PC-9 (cell line): ENCODE measurements at regions not wholly inside any gene's neighbourhood (a gene's known extent, or its start where the extent isn't known, plus 50 kb on each side); places are given as distances from the start of the nearest gene placed in this dataset.

Experiments
- BruUV-seq: library from RNA; stranded (reverse); fragments of 400-500 nt; replicated peaks from 2 replicates; lab custom pipeline; 2021; lab: Mats Ljungman, UMichigan
- CTCF ChIA-PET: fragments of 300-600 bp; sonication (Branson Sonifier 250); formaldehyde crosslinking; loops from one replicate; lab custom pipeline; 2022; ENCODE audit warnings: antibody characterized with exemption; lab: Charles Lee
- POLR2A ChIA-PET: fragments of 300-600 bp; sonication (Branson Sonifier 250); formaldehyde crosslinking; loops from one replicate; lab custom pipeline; 2022; ENCODE audit warnings: antibody characterized with exemption; ENCODE audit not compliant: unreplicated experiment; lab: Charles Lee
- DNase-seq, 2 experiments: peaks; one replicate each; pipeline versions ENCODE4 v3.0.0 to v3.0.0-alpha.2; 2015 to 2022; ENCODE audit warnings: mixed read lengths in 1 of 2
- H2AFZ ChIP-seq: fragments of 200-600 bp; sonication (generic); 2 replicates; pipeline ENCODE4 v1.8.1; 2017; ENCODE audit warnings: antibody characterized with exemption
- H3F3A ChIP-seq: fragments of 200-600 bp; sonication (generic); 2 replicates; pipeline ENCODE4 v1.8.1; 2017; ENCODE audit warnings: antibody characterized with exemption, mild to moderate bottlenecking, low read depth; ENCODE audit not compliant: insufficient read depth
- H3K27ac ChIP-seq: fragments of 200-600 bp; sonication (generic); 2 replicates; pipeline ENCODE4 v1.6.1; 2016; ENCODE audit warnings: mixed run types
- H3K27me3 ChIP-seq: fragments of 200-600 bp; sonication (generic); 2 replicates; pipeline ENCODE4 v1.6.1; 2016; ENCODE audit warnings: low read depth, mixed run types; ENCODE audit not compliant: insufficient read depth
- H3K36me3 ChIP-seq: fragments of 200-600 bp; sonication (generic); 2 replicates; pipeline ENCODE4 v1.6.1; 2016; ENCODE audit warnings: low read depth, mixed run types
- H3K4me1 ChIP-seq: fragments of 200-600 bp; sonication (generic); replicated peaks from 2 replicates; pipeline ENCODE4 v1.6.1; 2016; ENCODE audit warnings: mixed run types; ENCODE audit not compliant: insufficient read depth
- H3K4me2 ChIP-seq: fragments of 200-600 bp; sonication (generic); 2 replicates; pipeline ENCODE4 v1.6.1; 2017; ENCODE audit warnings: mixed run types
- H3K4me3 ChIP-seq: fragments of 200-600 bp; sonication (generic); 2 replicates; pipeline ENCODE4 v1.6.1; 2016; ENCODE audit warnings: mixed run types
- H3K79me2 ChIP-seq: fragments of 200-600 bp; sonication (generic); 2 replicates; pipeline ENCODE4 v1.6.1; 2017; ENCODE audit warnings: low read depth, mixed run types
- H3K9me2 ChIP-seq: fragments of 200-600 bp; sonication (generic); 2 replicates; pipeline ENCODE4 v1.8.1; 2017; ENCODE audit warnings: mild to moderate bottlenecking; ENCODE audit not compliant: insufficient read depth
- H3K9me3 ChIP-seq: fragments of 200-600 bp; sonication (generic); 2 replicates; pipeline ENCODE4 v1.8.1; 2016; ENCODE audit warnings: low read depth; ENCODE audit not compliant: insufficient read depth
- H4K20me1 ChIP-seq: fragments of 200-600 bp; sonication (generic); 2 replicates; pipeline ENCODE4 v1.8.1; 2017; ENCODE audit not compliant: insufficient read depth
- EZH2 ChIP-seq: fragments of 200-600 bp; sonication (generic); IDR thresholded peaks from 2 replicates; pipeline ENCODE4 v1.8.0; 2017; ENCODE audit warnings: antibody characterized with exemption, low read depth
- intact Hi-C: fragments of 100-400 bp; cut with micrococcal nuclease; formaldehyde crosslinking; loops from one replicate; pipeline ENCODE4 v1.10.0; 2022; ENCODE audit not compliant: unreplicated experiment
- TF ChIP-seq, protein P1 (sequence below): fragments of 200-600 bp; sonication (generic); conservative IDR thresholded peaks from 2 replicates; pipeline ENCODE4 v1.6.1; 2017; ENCODE audit warnings: mixed run types, antibody characterized with exemption, mild to moderate bottlenecking, moderate library complexity

DNA sequence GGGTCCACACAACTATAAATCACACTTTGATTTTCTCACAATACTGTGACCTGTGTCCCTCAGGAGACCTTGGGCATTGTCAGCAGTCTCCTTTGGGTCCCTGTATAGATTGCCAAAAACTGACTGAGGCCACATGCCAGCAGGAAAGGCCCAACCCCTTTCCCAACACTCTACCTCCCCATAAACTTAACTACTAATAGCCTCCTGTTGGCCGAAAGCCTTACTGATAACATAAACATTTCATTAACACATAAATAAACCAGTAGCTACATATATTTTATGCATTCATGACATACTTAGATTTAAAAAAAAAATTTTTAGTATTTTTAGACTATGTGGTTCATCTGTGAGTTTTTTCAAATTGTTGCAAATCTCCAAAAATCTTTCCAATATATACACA is 153.5 kb downstream of the ARL4C start:
- no peaks in the 10 kb centered on the region for H3K27me3 ChIP-seq
- ChIA-PET CTCF (no interaction called here), POLR2A (no interaction called here)
- H2AFZ ChIP-seq, result no peak overlapping the region
- H3K9me2 ChIP-seq, result 0 out of 2 replicates have a peak, but pooled peaks cover 4% of the 10 kb centered on the region
- H3K4me3 ChIP-seq, result no peak overlapping the region
- no TSS peak for BruUV-seq
- no peak for DNase-seq
- H3K36me3 ChIP-seq, result no peaks in the 10 kb centered on the region
- no peak overlapping the region for H3K27ac ChIP-seq
- intact Hi-C loops, result no loop called here
- no peaks in the 10 kb centered on the region for H3F3A ChIP-seq
- no peaks in the 10 kb centered on the region for H3K4me1 ChIP-seq
- H3K4me2 ChIP-seq, result no peak overlapping the region
- H4K20me1 ChIP-seq, result no peaks in the 10 kb centered on the region
- TF ChIP-seq EZH2, result no peak
- TF ChIP-seq, protein P1, sequence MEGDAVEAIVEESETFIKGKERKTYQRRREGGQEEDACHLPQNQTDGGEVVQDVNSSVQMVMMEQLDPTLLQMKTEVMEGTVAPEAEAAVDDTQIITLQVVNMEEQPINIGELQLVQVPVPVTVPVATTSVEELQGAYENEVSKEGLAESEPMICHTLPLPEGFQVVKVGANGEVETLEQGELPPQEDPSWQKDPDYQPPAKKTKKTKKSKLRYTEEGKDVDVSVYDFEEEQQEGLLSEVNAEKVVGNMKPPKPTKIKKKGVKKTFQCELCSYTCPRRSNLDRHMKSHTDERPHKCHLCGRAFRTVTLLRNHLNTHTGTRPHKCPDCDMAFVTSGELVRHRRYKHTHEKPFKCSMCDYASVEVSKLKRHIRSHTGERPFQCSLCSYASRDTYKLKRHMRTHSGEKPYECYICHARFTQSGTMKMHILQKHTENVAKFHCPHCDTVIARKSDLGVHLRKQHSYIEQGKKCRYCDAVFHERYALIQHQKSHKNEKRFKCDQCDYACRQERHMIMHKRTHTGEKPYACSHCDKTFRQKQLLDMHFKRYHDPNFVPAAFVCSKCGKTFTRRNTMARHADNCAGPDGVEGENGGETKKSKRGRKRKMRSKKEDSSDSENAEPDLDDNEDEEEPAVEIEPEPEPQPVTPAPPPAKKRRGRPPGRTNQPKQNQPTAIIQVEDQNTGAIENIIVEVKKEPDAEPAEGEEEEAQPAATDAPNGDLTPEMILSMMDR, result no peak
- H3K79me2 ChIP-seq, result no peaks in the 10 kb centered on the region
- H3K9me3 ChIP-seq, result no peaks in the 10 kb centered on the region

DNA sequence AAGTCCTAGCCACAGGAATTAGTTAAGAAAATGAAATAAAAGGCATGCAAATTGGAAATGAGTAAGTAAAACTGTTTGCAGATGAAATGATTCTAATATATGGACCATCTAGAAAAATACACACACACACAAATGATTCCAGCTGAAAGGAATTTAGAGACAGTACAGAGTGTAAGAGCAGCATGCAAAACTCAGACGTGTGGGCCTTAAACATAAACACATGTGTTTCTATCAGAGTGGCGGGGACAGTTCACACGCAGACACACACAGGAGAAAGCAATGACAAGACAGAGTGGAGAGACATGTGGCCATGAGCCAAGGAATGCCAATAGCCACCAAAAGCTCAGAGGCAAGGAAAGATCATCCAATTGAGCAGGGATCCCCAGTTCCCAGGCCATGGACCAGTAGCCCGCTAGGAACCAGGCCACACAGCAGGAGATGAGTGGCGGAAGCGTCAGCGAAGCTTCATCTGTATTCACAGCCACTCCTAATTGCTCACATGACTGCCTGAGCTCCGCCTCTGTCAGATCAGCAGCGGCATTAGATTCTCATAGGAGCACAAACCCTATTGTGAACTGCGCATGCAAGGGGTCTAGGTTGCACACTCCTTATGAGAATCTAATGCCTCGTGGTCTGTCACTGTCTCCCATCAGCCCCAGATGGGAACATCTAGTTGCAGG is 155.4 kb downstream of the ARL4C start:
- H3K27ac ChIP-seq, result no peak overlapping the region
- no peak overlapping the region for H2AFZ ChIP-seq
- no peaks in the 10 kb centered on the region for H3K79me2 ChIP-seq
- intact Hi-C loops, result no loop called here
- H3K4me3 ChIP-seq, result no peak overlapping the region
- no peaks in the 10 kb centered on the region for H3K9me3 ChIP-seq
- no peaks in the 10 kb centered on the region for H3K36me3 ChIP-seq
- no TSS peak for BruUV-seq
- no peak for DNase-seq
- CTCF ChIA-PET, result interaction anchor here (0.6 kb wide), 1 partner anchor 783 kb away, joined by 4 read pairs; no protein-coding TSS in a partner anchor
- H4K20me1 ChIP-seq, result no peaks in the 10 kb centered on the region
- 0 out of 2 replicates have a peak, but pooled peaks cover 4% of the 10 kb centered on the region for H3K9me2 ChIP-seq
- no peak overlapping the region for H3K4me2 ChIP-seq
- no peaks in the 10 kb centered on the region for H3F3A ChIP-seq
- H3K27me3 ChIP-seq, result no peaks in the 10 kb centered on the region
- TF ChIP-seq EZH2, result no peak
- TF ChIP-seq, protein P1, result no peak
- no peaks in the 10 kb centered on the region for H3K4me1 ChIP-seq
- POLR2A ChIA-PET, result no interaction called here

DNA sequence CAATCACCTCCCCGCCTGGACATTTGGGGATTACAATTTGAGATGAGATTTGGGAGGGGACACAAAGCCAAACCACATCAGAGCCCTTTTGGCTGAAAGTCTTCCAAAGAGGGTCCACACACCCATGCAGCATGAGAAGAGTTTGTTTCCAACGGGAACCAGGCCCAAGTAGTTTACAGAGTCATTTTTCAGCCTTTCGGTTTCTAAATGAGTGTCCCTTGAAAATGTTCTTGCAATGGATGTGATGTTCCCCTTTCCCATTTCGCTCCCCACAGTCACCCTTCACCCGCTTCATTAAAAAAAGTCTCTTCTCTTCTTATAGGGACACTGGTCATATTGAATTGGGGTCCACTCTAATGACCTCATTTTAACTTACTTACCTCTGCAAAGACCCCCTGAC is 157.4 kb downstream of the ARL4C start:
- H3K4me2 ChIP-seq, result no peak overlapping the region
- no peak overlapping the region for H3K4me3 ChIP-seq
- no peak for TF ChIP-seq EZH2
- TF ChIP-seq, protein P1, result no peak
- intact Hi-C loops, result no loop called here
- ChIA-PET POLR2A (no interaction called here), CTCF (no interaction called here)
- H3K9me3 ChIP-seq, result no peaks in the 10 kb centered on the region
- H4K20me1 ChIP-seq, result no peaks in the 10 kb centered on the region
- no peaks in the 10 kb centered on the region for H3K27me3 ChIP-seq
- no peak overlapping the region for H2AFZ ChIP-seq
- peaks cover 10% of the 10 kb centered on the region; the same call in 1 of the 2 replicates for H3F3A ChIP-seq
- H3K27ac ChIP-seq, result no peak overlapping the region
- 0 out of 2 replicates have a peak, but pooled peaks cover 4% of the 10 kb centered on the region for H3K9me2 ChIP-seq
- BruUV-seq, result no TSS peak
- peaks cover 4% of the 10 kb centered on the region for H3K4me1 ChIP-seq
- no peak for DNase-seq
- no peaks in the 10 kb centered on the region for H3K79me2 ChIP-seq
- H3K36me3 ChIP-seq, result no peaks in the 10 kb centered on the region
